HepG2 (cell line): ENCODE measurements at regions not wholly inside any gene's neighbourhood (a gene's known extent, or its start where the extent isn't known, plus 50 kb on each side); places are given as distances from the start of the nearest gene placed in this dataset.

ENCODE experiments used
- ATAC-seq: fragments of 200-7000 bp; cut with Tn5 transposase; 3 replicates; pipeline ENCODE4 v1.9.1; 2020; ENCODE audit warnings: mild to moderate bottlenecking, moderate library complexity
- BruUV-seq: library from RNA; stranded (reverse); fragments of 400-500 nt; replicated peaks from 2 replicates; lab custom pipeline; 2021; lab: Mats Ljungman, UMichigan
- CTCF ChIA-PET: fragments of 300-600 bp; formaldehyde crosslinking; extraction: SDS; loops from one replicate; lab custom pipeline; 2021; ENCODE audit warnings: low total read pairs, inconsistent platforms, low intra/inter-chr PET ratio; lab: Yijun Ruan, JAX
- POLR2A ChIA-PET: fragments of 350-600 bp; sonication (Branson Sonifier 250); formaldehyde crosslinking; loops from one replicate; lab custom pipeline; 2020; ENCODE audit warnings: antibody characterized with exemption, inconsistent platforms; lab: Yijun Ruan, JAX
- DNase-seq: peaks from one replicate; pipeline ENCODE4 v3.0.0-alpha.2; 2015; ENCODE audit warnings: low spot score
- FAIRE-seq: peaks from 3 replicates; lab custom pipeline; 2011; peaks lifted over from hg19 to GRCh38; lab: Jason Lieb, UNC
- H2AFZ ChIP-seq: one replicate; pipeline ENCODE4 v1.6.1; 2011; ENCODE audit warnings: low read length, inconsistent platforms
- H3K27ac ChIP-seq: fragments of 300-600 bp; 3 replicates; pipeline ENCODE4 v1.8.0; 2011; ENCODE audit warnings: mixed run types, mild to moderate bottlenecking, mixed read lengths, low read length, inconsistent platforms; ENCODE audit not compliant: insufficient read depth; ENCODE audit errors: extremely low read length
- H3K27me3 ChIP-seq, 2 experiments: fragments of 200-600 bp in 1 of 2; 2 replicates in 1 of 2; 3 replicates in 1 of 2; pipeline versions ENCODE4 v1.6.0 to v1.8.0; 2011; ENCODE audit warnings: low read length in 2 of 2, mild to moderate bottlenecking in 2 of 2, moderate library complexity in 2 of 2, inconsistent platforms in 1 of 2; ENCODE audit not compliant: insufficient read depth in 2 of 2, control insufficient read depth in 1 of 2
- H3K36me3 ChIP-seq, 2 experiments: fragments of 200-600 bp in 1 of 2; replicated peaks in 1 of 2; 2 replicates in 1 of 2; 3 replicates in 1 of 2; pipeline versions ENCODE4 v1.5.1 to v1.8.0; 2011; ENCODE audit warnings: low read length in 2 of 2, inconsistent platforms in 1 of 2; ENCODE audit not compliant: insufficient read depth in 2 of 2, control insufficient read depth in 1 of 2
- H3K4me1 ChIP-seq: 2 replicates; pipeline ENCODE4 v1.5.1; 2012; ENCODE audit warnings: low read length, inconsistent platforms; ENCODE audit not compliant: insufficient read depth
- H3K4me2 ChIP-seq: 2 replicates; pipeline ENCODE4 v1.6.0; 2011; ENCODE audit warnings: low read depth, low read length, inconsistent platforms
- H3K4me3 ChIP-seq, 3 experiments: fragments of 200-600 bp in 1 of 3; sonication (generic), shearing (Covaris generic) in 1 of 3; replicated peaks in 1 of 3; 2 replicates each; pipeline ENCODE4 v1.5.1; 2011 to 2016; ENCODE audit warnings: low read length in 3 of 3, inconsistent platforms in 2 of 3, low read depth in 2 of 3, mild to moderate bottlenecking in 2 of 3, control low read depth in 1 of 3, mixed read lengths in 1 of 3; ENCODE audit not compliant: insufficient read depth in 1 of 3
- H3K79me2 ChIP-seq: one replicate; pipeline ENCODE4 v1.6.1; 2011; ENCODE audit warnings: low read length, inconsistent platforms; ENCODE audit not compliant: insufficient read depth
- H3K9ac ChIP-seq: 2 replicates; pipeline ENCODE4 v1.6.0; 2011; ENCODE audit warnings: mild to moderate bottlenecking, low read depth, low read length, inconsistent platforms; ENCODE audit not compliant: insufficient read depth
- H3K9me3 ChIP-seq: 2 replicates; pipeline ENCODE4 v1.5.1; 2012; ENCODE audit warnings: mild to moderate bottlenecking, low read length
- H4K20me1 ChIP-seq: 2 replicates; pipeline ENCODE4 v1.6.0; 2011; ENCODE audit warnings: inconsistent platforms, mild to moderate bottlenecking, low read length, moderate library complexity; ENCODE audit not compliant: insufficient read depth
- GRHL1 ChIP-seq: sonication (generic); formaldehyde crosslinking; conservative IDR thresholded peaks from 2 replicates; pipeline ENCODE4 v1.8.0; 2022; ENCODE audit warnings: missing genetic modification reagents
- MAFF ChIP-seq: IDR thresholded peaks from 2 replicates; pipeline ENCODE4 v1.6.1; 2011; ENCODE audit warnings: low read depth, low read length, improper control_type of control experiment
- MAFK ChIP-seq, 2 experiments: IDR thresholded peaks in 1 of 2; conservative IDR thresholded peaks in 1 of 2; 2 replicates each; pipeline ENCODE4 v1.6.1; 2011; ENCODE audit warnings: improper control_type of control experiment in 2 of 2, low read length in 2 of 2
- ZNF282 ChIP-seq: fragments of 450-650 bp; IDR thresholded peaks from 2 replicates; pipeline ENCODE4 v1.6.1; 2018; ENCODE audit not compliant: partially characterized antibody
- WGBS: methylation state at CpG from one replicate; pipeline ENCODE4 v1.1.6; 2017; ENCODE audit warnings: low lambda C conversion rate; 5-methylcytosine and 5-hydroxymethylcytosine counted together
- in situ Hi-C: cut with HindIII; loops from 2 replicates; pipeline ENCODE4 v1.10.0; 2017; ENCODE audit warnings: low pct_unique_long_range_greater_than_20kb; ENCODE audit not compliant: extremely low pct_ligation_motif_present
- intact Hi-C: fragments of 100-400 bp; cut with micrococcal nuclease; formaldehyde crosslinking; loops from one replicate; pipeline ENCODE4 v1.10.0; 2022; ENCODE audit not compliant: unreplicated experiment
- TF ChIP-seq, protein P1 (sequence below): IDR thresholded peaks from 2 replicates; pipeline ENCODE4 v1.6.1; 2016; ENCODE audit warnings: missing compliant biosample characterization, missing genetic modification reagents, borderline replicate concordance
- TF ChIP-seq, protein P2 (sequence below): sonication (generic); formaldehyde crosslinking; IDR thresholded peaks from 2 replicates; pipeline ENCODE4 v1.8.1; 2023; ENCODE audit warnings: mild to moderate bottlenecking, inconsistent platforms, moderate library complexity, missing genetic modification reagents, borderline replicate concordance

DNA sequence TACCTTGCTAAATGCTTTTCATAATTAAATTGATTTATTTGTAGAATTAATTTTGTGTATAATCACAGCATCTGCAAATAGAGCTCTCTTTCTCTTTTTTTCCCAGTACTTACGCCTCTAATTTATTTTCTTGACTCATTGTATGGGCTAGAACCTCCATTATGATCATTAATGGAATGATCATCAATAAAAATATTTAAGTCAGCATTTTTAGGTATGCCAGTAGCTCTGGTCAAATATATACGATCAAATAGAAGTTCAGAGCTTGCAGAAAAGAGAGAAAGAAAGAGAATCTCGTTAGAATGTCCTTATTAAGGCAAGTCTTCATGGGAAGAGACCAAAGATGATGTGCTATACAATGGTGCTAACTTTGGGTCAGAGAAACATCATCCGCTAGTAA is 202.6 kb downstream of the TLR4 start:
- Histone ChIP-seq H3K9me3 (peaks cover 87% of the 10 kb centered on the region), H3K79me2 (no peaks in the 10 kb centered on the region), H4K20me1 (no peaks in the 10 kb centered on the region), H3K4me3 (no peak overlapping the region), H3K36me3 (no peaks in the 10 kb centered on the region), H3K27me3 (no peaks in the 10 kb centered on the region), H3K9ac (no peak overlapping the region), H3K4me1 (no peaks in the 10 kb centered on the region), H3K27ac (no peak overlapping the region), H3K4me2 (no peak overlapping the region), H2AFZ (no peak overlapping the region)
- in situ Hi-C loops, result no loop called here
- ChIA-PET POLR2A (no interaction called here), CTCF (no interaction called here)
- FAIRE-seq (no peak), ATAC-seq (no peak), DNase-seq (no peak)
- intact Hi-C loops, result no loop called here
- BruUV-seq, result no TSS peak
- WGBS, result 21% methylated on average over 4 of the region's 4 CpGs
- TF ChIP-seq, protein P1, sequence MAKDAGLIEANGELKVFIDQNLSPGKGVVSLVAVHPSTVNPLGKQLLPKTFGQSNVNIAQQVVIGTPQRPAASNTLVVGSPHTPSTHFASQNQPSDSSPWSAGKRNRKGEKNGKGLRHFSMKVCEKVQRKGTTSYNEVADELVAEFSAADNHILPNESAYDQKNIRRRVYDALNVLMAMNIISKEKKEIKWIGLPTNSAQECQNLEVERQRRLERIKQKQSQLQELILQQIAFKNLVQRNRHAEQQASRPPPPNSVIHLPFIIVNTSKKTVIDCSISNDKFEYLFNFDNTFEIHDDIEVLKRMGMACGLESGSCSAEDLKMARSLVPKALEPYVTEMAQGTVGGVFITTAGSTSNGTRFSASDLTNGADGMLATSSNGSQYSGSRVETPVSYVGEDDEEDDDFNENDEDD (CRISPR knock-in tag), result no peak
- TF ChIP-seq MAFK (conservative IDR thresholded peaks at IDR 0.05 in 1 of 2, IDR thresholded peaks at IDR 0.05 in 1 of 2; ENCODE audit: low read length in 2 of 2) (peak; percentile 55 to 73), GRHL1 (CRISPR knock-in tag) (no peak), MAFF (peak; percentile 67), ZNF282 (no peak)
- TF ChIP-seq, protein P2, sequence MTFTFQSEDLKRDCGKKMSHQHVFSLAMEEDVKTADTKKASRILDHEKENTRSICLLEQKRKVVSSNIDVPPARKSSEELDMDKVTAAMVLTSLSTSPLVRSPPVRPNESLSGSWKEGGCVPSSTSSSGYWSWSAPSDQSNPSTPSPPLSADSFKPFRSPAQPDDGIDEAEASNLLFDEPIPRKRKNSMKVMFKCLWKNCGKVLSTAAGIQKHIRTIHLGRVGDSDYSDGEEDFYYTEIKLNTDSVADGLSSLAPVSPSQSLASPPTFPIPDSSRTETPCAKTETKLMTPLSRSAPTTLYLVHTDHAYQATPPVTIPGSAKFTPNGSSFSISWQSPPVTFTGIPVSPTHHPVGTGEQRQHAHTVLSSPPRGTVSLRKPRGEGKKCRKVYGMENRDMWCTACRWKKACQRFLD (CRISPR knock-in tag), result no peak
